ENCODE measurements at regions not wholly inside any gene's neighbourhood (a gene's known extent, or its start where the extent isn't known, plus 50 kb on each side); places are given as distances from the start of the nearest gene placed in this dataset.

- H3K4me3 ChIP-seq (ENCODE audit: low read depth, low read length): no peak overlapping the region
- DNase-seq (ENCODE audit: low read depth): peak; percentile 25
- TF ChIP-seq MYC (IDR thresholded peaks at IDR 0.05; ENCODE audit: low read depth, low read length): no peak
- no peak for TF ChIP-seq CTCF (IDR thresholded peaks at IDR 0.05; ENCODE audit: low read depth, low read length)
- TF ChIP-seq POLR2A (IDR thresholded peaks at IDR 0.05; ENCODE audit: extremely low read depth, insufficient read length): no peak
- TF ChIP-seq MAX (IDR thresholded peaks at IDR 0.05; ENCODE audit: low read depth, low read length): no peak
Observed at GRCh38 chr9:72424131-72424530, 59.1 kb upstream of the ZFAND5 start.

- H3K4me3 ChIP-seq (ENCODE audit: low read depth, low read length): no peak overlapping the region
- no peak for TF ChIP-seq CTCF (IDR thresholded peaks at IDR 0.05; ENCODE audit: low read depth, low read length)
- TF ChIP-seq POLR2A (IDR thresholded peaks at IDR 0.05; ENCODE audit: extremely low read depth, insufficient read length): no peak
- TF ChIP-seq MAX (IDR thresholded peaks at IDR 0.05; ENCODE audit: low read depth, low read length): no peak
- TF ChIP-seq MYC (IDR thresholded peaks at IDR 0.05; ENCODE audit: low read depth, low read length): no peak
Observed at GRCh38 chr9:72422214-72422613, 57.2 kb upstream of the ZFAND5 start.

GRCh38 chr9:72420783-72421182 lies 55.8 kb upstream of the ZFAND5 start:
- DNase-seq (ENCODE audit: low read depth): no peak
- TF ChIP-seq POLR2A (IDR thresholded peaks at IDR 0.05; ENCODE audit: extremely low read depth, insufficient read length) (no peak), MYC (IDR thresholded peaks at IDR 0.05; ENCODE audit: low read depth, low read length) (no peak), MAX (IDR thresholded peaks at IDR 0.05; ENCODE audit: low read depth, low read length) (no peak), CTCF (IDR thresholded peaks at IDR 0.05; ENCODE audit: low read depth, low read length) (no peak)
- H3K4me3 ChIP-seq (ENCODE audit: low read depth, low read length): no peak overlapping the region

More at GRCh38 chr9:72422214-72422613, 57.2 kb upstream of the ZFAND5 start:
- DNase-seq (ENCODE audit: low read depth): no peak

GRCh38 chr9:72415948-72416347 lies 50.9 kb upstream of the ZFAND5 start:
- H3K4me3 ChIP-seq (ENCODE audit: low read depth, low read length): no peak overlapping the region
- TF ChIP-seq CTCF (IDR thresholded peaks at IDR 0.05; ENCODE audit: low read depth, low read length) (no peak), POLR2A (IDR thresholded peaks at IDR 0.05; ENCODE audit: extremely low read depth, insufficient read length) (no peak), MYC (IDR thresholded peaks at IDR 0.05; ENCODE audit: low read depth, low read length) (no peak), MAX (IDR thresholded peaks at IDR 0.05; ENCODE audit: low read depth, low read length) (no peak)
- no peak for DNase-seq (ENCODE audit: low read depth)

GRCh38 chr9:72415163-72415562 lies 50.2 kb upstream of the ZFAND5 start:
- DNase-seq (ENCODE audit: low read depth): no peak

More at GRCh38 chr9:72415163-72415562, 50.2 kb upstream of the ZFAND5 start:
- H3K4me3 ChIP-seq (ENCODE audit: low read depth, low read length): no peak overlapping the region
- TF ChIP-seq CTCF (IDR thresholded peaks at IDR 0.05; ENCODE audit: low read depth, low read length) (no peak), MYC (IDR thresholded peaks at IDR 0.05; ENCODE audit: low read depth, low read length) (no peak), MAX (IDR thresholded peaks at IDR 0.05; ENCODE audit: low read depth, low read length) (no peak), POLR2A (IDR thresholded peaks at IDR 0.05; ENCODE audit: extremely low read depth, insufficient read length) (no peak)
